ENCODE measurements at regions not wholly inside any gene's neighbourhood (a gene's known extent, or its start where the extent isn't known, plus 50 kb on each side); places are given as distances from the start of the nearest gene placed in this dataset.

GRCh38 chr3:124235446-124235845 lies 243.5 kb upstream of the ROPN1 start:
- TF ChIP-seq POLR2A (IDR thresholded peaks at IDR 0.05) (no peak), CTCF (IDR thresholded peaks at IDR 0.05) (no peak)

All from right lobe of liver (tissue), 4 donors.